ENCODE measurements at regions not wholly inside any gene's neighbourhood (a gene's known extent, or its start where the extent isn't known, plus 50 kb on each side); places are given as distances from the start of the nearest gene placed in this dataset.

- TF ChIP-seq MAX (IDR thresholded peaks at IDR 0.05): no peak
- TF ChIP-seq EP300 (IDR thresholded peaks at IDR 0.05; ENCODE audit: borderline replicate concordance): no peak
- no peak for TF ChIP-seq NFIC (IDR thresholded peaks at IDR 0.05)
- no peak for TF ChIP-seq RAD21 (IDR thresholded peaks at IDR 0.05; ENCODE audit: low read depth)
- TF ChIP-seq REST (IDR thresholded peaks at IDR 0.05; ENCODE audit: low read depth): no peak
- no peak for TF ChIP-seq FOXM1 (IDR thresholded peaks at IDR 0.05; ENCODE audit: borderline replicate concordance, low read depth)
- no peak for TF ChIP-seq TAF1 (IDR thresholded peaks at IDR 0.05; ENCODE audit: low read depth)
- no peak for TF ChIP-seq CEBPB (IDR thresholded peaks at IDR 0.05)
- no peak for TF ChIP-seq CREB1 (IDR thresholded peaks at IDR 0.05; ENCODE audit: low read depth)
- TF ChIP-seq USF1 (IDR thresholded peaks at IDR 0.05): no peak
Measured at GRCh38 chr2:237217995-237218616, 132.4 kb downstream of the COPS8 start.
